WTC11 (cell line): ENCODE measurements at regions not wholly inside any gene's neighbourhood (a gene's known extent, or its start where the extent isn't known, plus 50 kb on each side); places are given as distances from the start of the nearest gene placed in this dataset.

ENCODE experiments used
- CTCF ChIP-seq: fragments of 200-600 bp; IDR thresholded peaks from 2 replicates; pipeline ENCODE4 v1.8.0; 2022; ENCODE audit warnings: antibody characterized with exemption
- ESRRA ChIP-seq: sonication (generic); formaldehyde crosslinking; IDR thresholded peaks from 2 replicates; pipeline ENCODE4 v1.8.1; 2022; ENCODE audit warnings: mild to moderate bottlenecking, missing genetic modification reagents, borderline replicate concordance
- GABPB1 ChIP-seq: sonication (generic); formaldehyde crosslinking; IDR thresholded peaks from 2 replicates; pipeline ENCODE4 v1.8.1; 2023; ENCODE audit warnings: mild to moderate bottlenecking, missing genetic modification reagents
- NFYB ChIP-seq: sonication (generic); formaldehyde crosslinking; conservative IDR thresholded peaks from 2 replicates; pipeline ENCODE4 v1.8.0; 2022; ENCODE audit warnings: low read depth, missing genetic modification reagents
- SMAD4 ChIP-seq: sonication (generic); formaldehyde crosslinking; IDR thresholded peaks from 2 replicates; pipeline ENCODE4 v1.8.0; 2022; ENCODE audit warnings: mild to moderate bottlenecking, missing genetic modification reagents
- SP1 ChIP-seq: sonication (generic); formaldehyde crosslinking; conservative IDR thresholded peaks from 2 replicates; pipeline ENCODE4 v1.8.1; 2022; ENCODE audit warnings: missing genetic modification reagents

GRCh38 chr19:32203161-32203560, 142.2 kb upstream of the ZNF507 start:
- no peak for TF ChIP-seq SMAD4 (CRISPR knock-in tag)
- TF ChIP-seq CTCF: no peak
- TF ChIP-seq ESRRA: no peak
- no peak for TF ChIP-seq SP1 (CRISPR knock-in tag)
- TF ChIP-seq GABPB1 (CRISPR knock-in tag): no peak
- TF ChIP-seq NFYB: no peak
